KMS-11 (cell line): ENCODE measurements at regions not wholly inside any gene's neighbourhood (a gene's known extent, or its start where the extent isn't known, plus 50 kb on each side); places are given as distances from the start of the nearest gene placed in this dataset.

Experiments
- H2AFZ ChIP-seq: fragments of 200-600 bp; sonication (generic); 2 replicates; pipeline ENCODE4 v1.6.1; 2016; ENCODE audit warnings: antibody characterized with exemption, mixed run types, low read depth
- H3K27ac ChIP-seq: fragments of 200-600 bp; sonication (generic); 2 replicates; pipeline ENCODE4 v1.6.1; 2016; ENCODE audit warnings: mild to moderate bottlenecking, mixed run types
- H3K27me3 ChIP-seq: fragments of 200-600 bp; sonication (generic); 2 replicates; pipeline ENCODE4 v1.6.1; 2017; ENCODE audit warnings: mild to moderate bottlenecking, low read depth, mixed run types, moderate library complexity; ENCODE audit not compliant: insufficient read depth
- H3K36me3 ChIP-seq: fragments of 200-600 bp; sonication (generic); 2 replicates; pipeline ENCODE4 v1.6.1; 2017; ENCODE audit warnings: mild to moderate bottlenecking, mixed run types; ENCODE audit not compliant: insufficient read depth
- H3K4me1 ChIP-seq: fragments of 200-600 bp; sonication (generic); 2 replicates; pipeline ENCODE4 v1.6.1; 2016; ENCODE audit warnings: mild to moderate bottlenecking, low read depth, mixed run types; ENCODE audit not compliant: poor library complexity, severe bottlenecking
- H3K4me2 ChIP-seq: fragments of 200-600 bp; sonication (generic); 2 replicates; pipeline ENCODE4 v1.7.0; 2016; ENCODE audit warnings: mild to moderate bottlenecking, mixed run types
- H3K4me3 ChIP-seq: fragments of 200-600 bp; sonication (generic); IDR thresholded peaks from 2 replicates; pipeline ENCODE4 v1.6.1; 2017; ENCODE audit warnings: low read depth, low read length, mixed read lengths; ENCODE audit not compliant: insufficient read depth
- H3K79me2 ChIP-seq: fragments of 200-600 bp; sonication (generic); 2 replicates; pipeline ENCODE4 v1.6.1; 2016; ENCODE audit warnings: low read depth, mixed run types; ENCODE audit not compliant: insufficient read depth
- H3K9ac ChIP-seq: fragments of 200-600 bp; sonication (generic); 2 replicates; pipeline ENCODE4 v1.6.1; 2016; ENCODE audit warnings: mild to moderate bottlenecking, mixed run types
- H4K20me1 ChIP-seq: fragments of 200-600 bp; sonication (generic); 2 replicates; pipeline ENCODE4 v1.6.1; 2016; ENCODE audit warnings: mild to moderate bottlenecking, mixed run types; ENCODE audit not compliant: insufficient read depth
- CTCF ChIP-seq: fragments of 200-600 bp; sonication (generic); conservative IDR thresholded peaks from 2 replicates; pipeline ENCODE4 v1.6.1; 2017; ENCODE audit warnings: low read depth, mild to moderate bottlenecking, antibody characterized with exemption, low read length, moderate library complexity, mixed read lengths

GRCh38 chr21:35905963-35906345 lies 154.4 kb downstream of the SETD4 start:
- no peak overlapping the region for H3K4me3 ChIP-seq
- no peaks in the 10 kb centered on the region for H3K4me1 ChIP-seq
- no peak overlapping the region for H3K4me2 ChIP-seq
- no peak overlapping the region for H3K9ac ChIP-seq
- H3K27ac ChIP-seq, result no peak overlapping the region
- H3K27me3 ChIP-seq, result no peaks in the 10 kb centered on the region
- H3K79me2 ChIP-seq, result no peaks in the 10 kb centered on the region
- H2AFZ ChIP-seq, result no peak overlapping the region
- H4K20me1 ChIP-seq, result no peaks in the 10 kb centered on the region
- no peak for TF ChIP-seq CTCF
- no peaks in the 10 kb centered on the region for H3K36me3 ChIP-seq

- Histone ChIP-seq H3K4me1 (no peaks in the 10 kb centered on the region), H3K4me2 (no peak overlapping the region), H3K27ac (no peak overlapping the region), H3K79me2 (no peaks in the 10 kb centered on the region), H3K36me3 (no peaks in the 10 kb centered on the region), H3K9ac (no peak overlapping the region), H3K4me3 (no peak overlapping the region), H3K27me3 (no peaks in the 10 kb centered on the region), H2AFZ (no peak overlapping the region), H4K20me1 (no peaks in the 10 kb centered on the region)
- TF ChIP-seq CTCF, result no peak
Observed at GRCh38 chr21:35905096-35905962, 155.0 kb downstream of the SETD4 start.

GRCh38 chr21:35900539-35900938 lies 159.8 kb downstream of the SETD4 start:
- no peak overlapping the region for H3K9ac ChIP-seq
- TF ChIP-seq CTCF, result no peak
- H3K4me3 ChIP-seq, result no peak overlapping the region
- H3K79me2 ChIP-seq, result no peaks in the 10 kb centered on the region
- H3K4me2 ChIP-seq, result no peak overlapping the region
- H3K4me1 ChIP-seq, result no peaks in the 10 kb centered on the region
- no peaks in the 10 kb centered on the region for H3K27me3 ChIP-seq
- H3K27ac ChIP-seq, result no peak overlapping the region
- no peak overlapping the region for H2AFZ ChIP-seq
- H4K20me1 ChIP-seq, result no peaks in the 10 kb centered on the region
- H3K36me3 ChIP-seq, result no peaks in the 10 kb centered on the region

- H3K4me2 ChIP-seq, result no peak overlapping the region
Observed at GRCh38 chr21:35896060-35896459, 164.3 kb downstream of the SETD4 start.

More at GRCh38 chr21:35896060-35896459, 164.3 kb downstream of the SETD4 start:
- no peaks in the 10 kb centered on the region for H3K4me1 ChIP-seq
- H4K20me1 ChIP-seq, result no peaks in the 10 kb centered on the region
- H3K27me3 ChIP-seq, result no peaks in the 10 kb centered on the region
- no peak overlapping the region for H3K9ac ChIP-seq
- no peak overlapping the region for H3K27ac ChIP-seq
- no peak for TF ChIP-seq CTCF
- no peaks in the 10 kb centered on the region for H3K79me2 ChIP-seq
- H3K36me3 ChIP-seq, result no peaks in the 10 kb centered on the region
- no peak overlapping the region for H3K4me3 ChIP-seq
- no peak overlapping the region for H2AFZ ChIP-seq
